Smooth muscle cell (in vitro differentiated cells): ENCODE measurements at regions not wholly inside any gene's neighbourhood (a gene's known extent, or its start where the extent isn't known, plus 50 kb on each side); places are given as distances from the start of the nearest gene placed in this dataset.

Source experiments
- DNase-seq: peaks from one replicate; lab custom pipeline; 2025; ENCODE audit not compliant: unreplicated experiment; lab: John Stamatoyannopoulos, UW
- H2AFZ ChIP-seq: fragments of 200-600 bp; sonication (generic); 2 replicates; pipeline ENCODE4 v1.6.0; 2016; ENCODE audit warnings: antibody characterized with exemption, low read depth, mild to moderate bottlenecking
- H3F3A ChIP-seq: fragments of 200-600 bp; sonication (generic); 2 replicates; pipeline ENCODE4 v1.6.0; 2017; ENCODE audit warnings: antibody characterized with exemption, low read depth
- H3K27ac ChIP-seq: fragments of 200-600 bp; sonication (generic); 2 replicates; pipeline ENCODE4 v1.5.1; 2016; ENCODE audit warnings: low read depth, mild to moderate bottlenecking
- H3K27me3 ChIP-seq: fragments of 200-600 bp; sonication (generic); 2 replicates; pipeline ENCODE4 v1.6.1; 2016; ENCODE audit warnings: low read depth, mild to moderate bottlenecking
- H3K36me3 ChIP-seq: fragments of 200-600 bp; sonication (generic); 2 replicates; pipeline ENCODE4 v1.5.1; 2016; ENCODE audit warnings: low read depth
- H3K4me1 ChIP-seq: fragments of 200-600 bp; sonication (generic); 2 replicates; pipeline ENCODE4 v1.5.1; 2016; ENCODE audit warnings: low read depth
- H3K4me2 ChIP-seq: fragments of 200-600 bp; sonication (generic); 2 replicates; pipeline ENCODE4 v1.6.0; 2016; ENCODE audit warnings: mild to moderate bottlenecking
- H3K4me3 ChIP-seq: fragments of 200-600 bp; sonication (generic); 2 replicates; pipeline ENCODE4 v1.5.1; 2016; ENCODE audit warnings: mild to moderate bottlenecking
- H3K79me2 ChIP-seq: fragments of 200-600 bp; sonication (generic); 2 replicates; pipeline ENCODE4 v1.6.0; 2016; ENCODE audit warnings: low read depth, mild to moderate bottlenecking
- H3K9ac ChIP-seq: fragments of 200-600 bp; sonication (generic); 2 replicates; pipeline ENCODE4 v1.6.0; 2016; ENCODE audit warnings: low read depth
- H3K9me3 ChIP-seq: fragments of 200-600 bp; sonication (generic); replicated peaks from 2 replicates; pipeline ENCODE4 v1.5.1; 2016; ENCODE audit warnings: low read depth
- H4K20me1 ChIP-seq: fragments of 200-600 bp; sonication (generic); 2 replicates; pipeline ENCODE4 v1.6.0; 2016; ENCODE audit warnings: low read depth
- CTCF ChIP-seq: fragments of 200-600 bp; sonication (generic); IDR thresholded peaks from 2 replicates; pipeline ENCODE4 v1.5.1; 2017; ENCODE audit warnings: borderline replicate concordance, mild to moderate bottlenecking, antibody characterized with exemption; ENCODE audit not compliant: insufficient read depth, poor library complexity, severe bottlenecking
- WGBS: methylation state at CpG from one replicate; pipeline ENCODE4 v1.1.7; 2016; ENCODE audit warnings: low lambda C conversion rate; 5-methylcytosine and 5-hydroxymethylcytosine counted together

GRCh38 chr4:140213749-140214148, 59.8 kb upstream of the MAML3 start:
- Histone ChIP-seq H3K4me3 (no peak overlapping the region), H3K4me2 (no peak overlapping the region), H2AFZ (no peak overlapping the region), H3K36me3 (no peaks in the 10 kb centered on the region), H3F3A (no peaks in the 10 kb centered on the region), H3K27me3 (no peaks in the 10 kb centered on the region), H4K20me1 (no peaks in the 10 kb centered on the region), H3K27ac (no peak overlapping the region), H3K79me2 (no peaks in the 10 kb centered on the region), H3K9me3 (no peaks in the 10 kb centered on the region), H3K4me1 (no peaks in the 10 kb centered on the region), H3K9ac (no peak overlapping the region)
- no peak for TF ChIP-seq CTCF
- no peak for DNase-seq
- 52% methylated on average over 1 of the region's 1 CpG for WGBS

GRCh38 chr4:140213116-140213515, 59.1 kb upstream of the MAML3 start:
- H3K4me2 ChIP-seq, result no peak overlapping the region
- H3K27me3 ChIP-seq, result no peaks in the 10 kb centered on the region
- H3K27ac ChIP-seq, result no peak overlapping the region
- no peaks in the 10 kb centered on the region for H3K79me2 ChIP-seq
- no peaks in the 10 kb centered on the region for H3K4me1 ChIP-seq
- no peak for DNase-seq
- H4K20me1 ChIP-seq, result no peaks in the 10 kb centered on the region
- H3K36me3 ChIP-seq, result no peaks in the 10 kb centered on the region
- H2AFZ ChIP-seq, result no peak overlapping the region
- no peaks in the 10 kb centered on the region for H3F3A ChIP-seq
- H3K9ac ChIP-seq, result no peak overlapping the region
- no peaks in the 10 kb centered on the region for H3K9me3 ChIP-seq
- no peak overlapping the region for H3K4me3 ChIP-seq
- WGBS, result 79% methylated on average over 3 of the region's 3 CpGs
- TF ChIP-seq CTCF, result no peak

- H3K79me2 ChIP-seq, result no peaks in the 10 kb centered on the region
- no peak overlapping the region for H3K27ac ChIP-seq
- no peaks in the 10 kb centered on the region for H4K20me1 ChIP-seq
- WGBS, result 49% methylated on average over 4 of the region's 4 CpGs
- H3K4me2 ChIP-seq, result no peak overlapping the region
- H3K4me3 ChIP-seq, result no peak overlapping the region
- no peaks in the 10 kb centered on the region for H3K4me1 ChIP-seq
- no peak overlapping the region for H2AFZ ChIP-seq
- H3K36me3 ChIP-seq, result no peaks in the 10 kb centered on the region
- no peak for TF ChIP-seq CTCF
- no peaks in the 10 kb centered on the region for H3K27me3 ChIP-seq
- no peaks in the 10 kb centered on the region for H3F3A ChIP-seq
- H3K9me3 ChIP-seq, result no peaks in the 10 kb centered on the region
- DNase-seq, result no peak
- no peak overlapping the region for H3K9ac ChIP-seq
Observed at GRCh38 chr4:140212646-140213045, 58.7 kb upstream of the MAML3 start.

- Histone ChIP-seq H3K36me3 (no peaks in the 10 kb centered on the region), H3K9ac (no peak overlapping the region), H4K20me1 (no peaks in the 10 kb centered on the region), H3K9me3 (no peaks in the 10 kb centered on the region), H3K4me1 (no peaks in the 10 kb centered on the region), H3K27ac (no peak overlapping the region), H2AFZ (no peak overlapping the region), H3F3A (no peaks in the 10 kb centered on the region), H3K79me2 (no peaks in the 10 kb centered on the region), H3K4me3 (no peak overlapping the region), H3K4me2 (no peak overlapping the region), H3K27me3 (no peaks in the 10 kb centered on the region)
- no peak for TF ChIP-seq CTCF
- WGBS, result 100% methylated on average over 2 of the region's 2 CpGs
- DNase-seq, result no peak
Observed at GRCh38 chr4:140212194-140212593, 58.2 kb upstream of the MAML3 start.
